IMR-90 (cell line): ENCODE measurements at regions not wholly inside any gene's neighbourhood (a gene's known extent, or its start where the extent isn't known, plus 50 kb on each side); places are given as distances from the start of the nearest gene placed in this dataset.

Experiments used
- ATAC-seq: fragments of 200-7000 bp; cut with Tn5 transposase; 2 replicates; pipeline ENCODE4 v1.9.1; 2020; ENCODE audit warnings: low read depth, mild to moderate bottlenecking, moderate library complexity
- BruUV-seq: library from RNA; stranded (reverse); fragments of 400-500 nt; replicated peaks from 2 replicates; lab custom pipeline; 2021; lab: Mats Ljungman, UMichigan
- CTCF ChIA-PET: fragments of 300-600 bp; formaldehyde crosslinking; extraction: SDS; loops from one replicate; lab custom pipeline; 2021; ENCODE audit warnings: antibody characterized with exemption; lab: Yijun Ruan, JAX
- POLR2A ChIA-PET: fragments of 300-600 bp; sonication (Branson Sonifier 250); formaldehyde crosslinking; loops from one replicate; lab custom pipeline; 2022; ENCODE audit warnings: antibody characterized with exemption; ENCODE audit not compliant: unreplicated experiment; lab: Charles Lee
- DNase-seq: peaks from one replicate; pipeline ENCODE4 v3.0.0; 2013
- H2AFZ ChIP-seq: replicated peaks from 2 replicates; pipeline ENCODE3; 2013; ENCODE audit warnings: low read length, mild to moderate bottlenecking; ENCODE audit not compliant: poor library complexity
- H2AK5ac ChIP-seq: 2 replicates; pipeline ENCODE4 v1.6.1; 2013; ENCODE audit warnings: low read depth, low read length, inconsistent platforms
- H2AK9ac ChIP-seq: replicated peaks from 2 replicates; pipeline ENCODE3; 2013; ENCODE audit warnings: mild to moderate bottlenecking, low read depth, low read length, moderate library complexity; ENCODE audit not compliant: poor library complexity
- H2BK120ac ChIP-seq: 2 replicates; pipeline ENCODE4 v1.6.1; 2013; ENCODE audit warnings: low read depth, low read length, inconsistent platforms
- H2BK15ac ChIP-seq: 3 replicates; pipeline ENCODE4 v1.6.1; 2013; ENCODE audit warnings: low read depth, low read length, inconsistent platforms
- H2BK20ac ChIP-seq: 2 replicates; pipeline ENCODE4 v1.6.1; 2013; ENCODE audit warnings: low read depth, mild to moderate bottlenecking, inconsistent platforms, low read length, moderate library complexity
- H2BK5ac ChIP-seq: 2 replicates; pipeline ENCODE4 v1.6.1; 2013; ENCODE audit warnings: mild to moderate bottlenecking, low read depth, low read length, inconsistent platforms; ENCODE audit not compliant: poor library complexity, severe bottlenecking
- H3K14ac ChIP-seq: replicated peaks from 2 replicates; pipeline ENCODE4 v1.6.1; 2013; ENCODE audit warnings: low read depth, low read length, inconsistent platforms
- H3K18ac ChIP-seq: 2 replicates; pipeline ENCODE4 v1.6.1; 2013; ENCODE audit warnings: low read depth, low read length, control low read depth
- H3K23ac ChIP-seq: 2 replicates; pipeline ENCODE4 v1.6.1; 2013; ENCODE audit warnings: low read depth, low read length, inconsistent platforms
- H3K27ac ChIP-seq: 2 replicates; pipeline ENCODE4 v1.5.1; 2013; ENCODE audit warnings: mild to moderate bottlenecking, control low read depth, low read length; ENCODE audit not compliant: insufficient read depth
- H3K27me3 ChIP-seq: 2 replicates; pipeline ENCODE4 v1.6.1; 2013; ENCODE audit warnings: low read length; ENCODE audit not compliant: control insufficient read depth, insufficient read depth
- H3K36me3 ChIP-seq: 2 replicates; pipeline ENCODE4 v1.6.1; 2013; ENCODE audit warnings: low read length, mixed read lengths; ENCODE audit not compliant: control insufficient read depth, insufficient read depth
- H3K4ac ChIP-seq: 2 replicates; pipeline ENCODE4 v1.6.1; 2013; ENCODE audit warnings: low read depth, low read length, inconsistent platforms
- H3K4me1 ChIP-seq: 2 replicates; pipeline ENCODE4 v1.6.1; 2013; ENCODE audit warnings: low read length, mixed read lengths; ENCODE audit not compliant: control insufficient read depth, insufficient read depth
- H3K4me2 ChIP-seq: 2 replicates; pipeline ENCODE4 v1.6.1; 2013; ENCODE audit warnings: low read depth, mild to moderate bottlenecking, control low read depth, low read length, moderate library complexity
- H3K4me3 ChIP-seq: 2 replicates; pipeline ENCODE4 v1.5.1; 2013; ENCODE audit warnings: low read depth, mild to moderate bottlenecking, control low read depth, low read length, moderate library complexity; ENCODE audit not compliant: insufficient read depth
- H3K56ac ChIP-seq: 2 replicates; pipeline ENCODE4 v1.6.1; 2013; ENCODE audit warnings: low read length, inconsistent platforms; ENCODE audit not compliant: insufficient read depth; ENCODE audit errors: extremely low read depth
- H3K79me1 ChIP-seq, 2 experiments: 2 replicates each; pipeline ENCODE4 v1.6.1; 2013; ENCODE audit warnings: low read length in 2 of 2, inconsistent platforms in 1 of 2, low read depth in 1 of 2
- H3K9ac ChIP-seq: 2 replicates; pipeline ENCODE4 v1.6.1; 2013; ENCODE audit warnings: low read depth, low read length, control low read depth
- H3K9me1 ChIP-seq: 2 replicates; pipeline ENCODE4 v1.6.1; 2013; ENCODE audit warnings: low read length, inconsistent platforms; ENCODE audit not compliant: insufficient read depth
- H3K9me3 ChIP-seq: 2 replicates; pipeline ENCODE4 v1.6.1; 2013; ENCODE audit warnings: low read length; ENCODE audit not compliant: control insufficient read depth, insufficient read depth
- H4K20me1 ChIP-seq: 2 replicates; pipeline ENCODE4 v1.6.1; 2013; ENCODE audit warnings: low read length, inconsistent platforms; ENCODE audit not compliant: insufficient read depth
- H4K5ac ChIP-seq: 2 replicates; pipeline ENCODE4 v1.6.1; 2013; ENCODE audit warnings: mild to moderate bottlenecking, low read depth, low read length, control low read depth
- H4K8ac ChIP-seq, 2 experiments: 2 replicates each; pipeline ENCODE4 v1.6.1; 2013; ENCODE audit warnings: low read depth in 2 of 2, low read length in 2 of 2, control low read depth in 1 of 2, inconsistent platforms in 1 of 2
- H4K91ac ChIP-seq: 2 replicates; pipeline ENCODE4 v1.6.1; 2013; ENCODE audit warnings: low read depth, low read length, inconsistent platforms; ENCODE audit not compliant: insufficient read depth
- BHLHE40 ChIP-seq: fragments of 150-350 bp; IDR thresholded peaks from 2 replicates; pipeline ENCODE4 v1.6.1; 2016; ENCODE audit warnings: mild to moderate bottlenecking, low read depth, low read length
- FOS ChIP-seq: fragments of 150-350 bp; IDR thresholded peaks from 2 replicates; pipeline ENCODE4 v1.6.1; 2016; ENCODE audit warnings: low read depth, low read length
- MAFK ChIP-seq: IDR thresholded peaks from 2 replicates; pipeline ENCODE4 v1.6.1; 2012; ENCODE audit warnings: low read depth, low read length, improper control_type of control experiment
- POLR2A ChIP-seq: IDR thresholded peaks from 2 replicates; pipeline ENCODE4 v1.6.1; 2012; ENCODE audit warnings: mild to moderate bottlenecking, low read depth, low read length
- RCOR1 ChIP-seq: IDR thresholded peaks from 2 replicates; pipeline ENCODE4 v1.6.1; 2012; ENCODE audit warnings: mild to moderate bottlenecking, low read length, improper control_type of control experiment; ENCODE audit not compliant: insufficient replicate concordance
- WGBS, 2 experiments: methylation state at CpG; one replicate each; pipeline versions ENCODE4 v1.1.5 to v1.1.7; 2013; ENCODE audit warnings: missing lambda C conversion rate in 2 of 2; ENCODE audit not compliant: insufficient read length in 1 of 2; ENCODE audit errors: extremely low coverage in 2 of 2; 5-methylcytosine and 5-hydroxymethylcytosine counted together
- dilution Hi-C: fragments of 300-500 bp; cut with HindIII; formaldehyde crosslinking; loops from one replicate; pipeline ENCODE4 v1.14.3; 2018; ENCODE audit warnings: low sequenced_read_pairs; ENCODE audit not compliant: unreplicated experiment
- in situ Hi-C: fragments of 300-500 bp; cut with MboI; formaldehyde crosslinking; loops from 3 replicates; pipeline ENCODE4 v1.14.3; 2019; ENCODE audit warnings: low sequenced_read_pairs, inconsistent platforms, mixed read lengths
- intact Hi-C: fragments of 100-400 bp; cut with micrococcal nuclease; formaldehyde crosslinking; loops from 2 replicates; pipeline ENCODE4 v1.10.0; 2022
- TF ChIP-seq, protein P1 (sequence below): fragments of 150-350 bp; IDR thresholded peaks from 2 replicates; pipeline ENCODE4 v1.6.1; 2017; ENCODE audit warnings: mild to moderate bottlenecking, antibody characterized with exemption, low read length, low read depth
- TF ChIP-seq, protein P2 (sequence below): conservative IDR thresholded peaks from 2 replicates; pipeline ENCODE4 v1.5.1; 2012; ENCODE audit warnings: mild to moderate bottlenecking, low read depth, low read length, improper control_type of control experiment
- TF ChIP-seq, protein P3 (sequence below): fragments of 150-350 bp; IDR thresholded peaks from 2 replicates; pipeline ENCODE4 v1.6.1; 2016; ENCODE audit warnings: low read depth, mild to moderate bottlenecking, low read length, moderate library complexity, borderline replicate concordance

DNA sequence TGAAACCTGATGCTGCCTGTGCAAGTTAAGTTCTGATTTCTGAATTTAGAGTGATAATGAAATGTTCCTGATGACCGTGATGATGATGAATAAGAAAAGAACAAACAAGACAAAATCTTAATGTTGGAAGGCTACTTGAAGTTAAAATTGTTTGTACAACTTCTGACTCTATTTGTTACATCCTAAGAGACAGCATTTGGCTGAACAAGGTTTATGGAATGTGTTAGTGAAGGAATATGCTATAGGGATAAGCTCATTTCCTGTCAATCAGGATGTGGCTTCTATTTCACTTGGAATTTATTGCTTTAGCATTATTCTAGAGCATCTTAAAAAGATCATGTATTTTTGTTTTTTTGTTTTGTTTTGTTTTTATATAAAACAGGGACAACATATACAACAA, 267.5 kb downstream of the FAT4 start:
- Histone ChIP-seq H3K4ac (no peak overlapping the region), H3K9me3 (no peaks in the 10 kb centered on the region), H4K5ac (no peak overlapping the region), H3K9ac (no peak overlapping the region), H2BK20ac (no peak overlapping the region), H2AK9ac (no peak overlapping the region), H4K8ac (no peak overlapping the region), H3K27ac (no peak overlapping the region), H4K91ac (no peak overlapping the region), H3K36me3 (no peaks in the 10 kb centered on the region), H3K4me2 (peak overlapping the region; percentile 59; the same call in 1 of the 2 replicates), H3K56ac (no peak overlapping the region), H3K23ac (no peak overlapping the region), H3K18ac (no peak overlapping the region), H3K4me1 (peaks cover 3% of the 10 kb centered on the region; the same call in 1 of the 2 replicates), H3K14ac (no peak overlapping the region), H3K27me3 (no peaks in the 10 kb centered on the region), H3K79me1 (no peaks in the 10 kb centered on the region), H2AK5ac (no peak overlapping the region), H2AFZ (no peak overlapping the region), H2BK120ac (no peak overlapping the region), H2BK15ac (no peak overlapping the region), H3K4me3 (no peak overlapping the region), H4K20me1 (no peaks in the 10 kb centered on the region), H2BK5ac (no peak overlapping the region), H3K9me1 (no peaks in the 10 kb centered on the region)
- BruUV-seq: no TSS peak
- ChIA-PET CTCF (no interaction called here), POLR2A (no interaction called here)
- DNase-seq (peak; percentile 30), ATAC-seq (peak; percentile 40; the same call in 1 of the 2 replicates)
- in situ Hi-C loops (no loop called here), intact Hi-C loops (no loop called here), dilution Hi-C loops (no loop called here)
- no CpG with 5 or more reads among the region's 1 CpG for WGBS, 2 experiments
- no peak for TF ChIP-seq FOS
- TF ChIP-seq, protein P1, sequence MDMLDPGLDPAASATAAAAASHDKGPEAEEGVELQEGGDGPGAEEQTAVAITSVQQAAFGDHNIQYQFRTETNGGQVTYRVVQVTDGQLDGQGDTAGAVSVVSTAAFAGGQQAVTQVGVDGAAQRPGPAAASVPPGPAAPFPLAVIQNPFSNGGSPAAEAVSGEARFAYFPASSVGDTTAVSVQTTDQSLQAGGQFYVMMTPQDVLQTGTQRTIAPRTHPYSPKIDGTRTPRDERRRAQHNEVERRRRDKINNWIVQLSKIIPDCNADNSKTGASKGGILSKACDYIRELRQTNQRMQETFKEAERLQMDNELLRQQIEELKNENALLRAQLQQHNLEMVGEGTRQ: no peak
- TF ChIP-seq, protein P2, sequence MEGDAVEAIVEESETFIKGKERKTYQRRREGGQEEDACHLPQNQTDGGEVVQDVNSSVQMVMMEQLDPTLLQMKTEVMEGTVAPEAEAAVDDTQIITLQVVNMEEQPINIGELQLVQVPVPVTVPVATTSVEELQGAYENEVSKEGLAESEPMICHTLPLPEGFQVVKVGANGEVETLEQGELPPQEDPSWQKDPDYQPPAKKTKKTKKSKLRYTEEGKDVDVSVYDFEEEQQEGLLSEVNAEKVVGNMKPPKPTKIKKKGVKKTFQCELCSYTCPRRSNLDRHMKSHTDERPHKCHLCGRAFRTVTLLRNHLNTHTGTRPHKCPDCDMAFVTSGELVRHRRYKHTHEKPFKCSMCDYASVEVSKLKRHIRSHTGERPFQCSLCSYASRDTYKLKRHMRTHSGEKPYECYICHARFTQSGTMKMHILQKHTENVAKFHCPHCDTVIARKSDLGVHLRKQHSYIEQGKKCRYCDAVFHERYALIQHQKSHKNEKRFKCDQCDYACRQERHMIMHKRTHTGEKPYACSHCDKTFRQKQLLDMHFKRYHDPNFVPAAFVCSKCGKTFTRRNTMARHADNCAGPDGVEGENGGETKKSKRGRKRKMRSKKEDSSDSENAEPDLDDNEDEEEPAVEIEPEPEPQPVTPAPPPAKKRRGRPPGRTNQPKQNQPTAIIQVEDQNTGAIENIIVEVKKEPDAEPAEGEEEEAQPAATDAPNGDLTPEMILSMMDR: no peak
- TF ChIP-seq BHLHE40: no peak
- TF ChIP-seq MAFK: no peak
- TF ChIP-seq, protein P3, sequence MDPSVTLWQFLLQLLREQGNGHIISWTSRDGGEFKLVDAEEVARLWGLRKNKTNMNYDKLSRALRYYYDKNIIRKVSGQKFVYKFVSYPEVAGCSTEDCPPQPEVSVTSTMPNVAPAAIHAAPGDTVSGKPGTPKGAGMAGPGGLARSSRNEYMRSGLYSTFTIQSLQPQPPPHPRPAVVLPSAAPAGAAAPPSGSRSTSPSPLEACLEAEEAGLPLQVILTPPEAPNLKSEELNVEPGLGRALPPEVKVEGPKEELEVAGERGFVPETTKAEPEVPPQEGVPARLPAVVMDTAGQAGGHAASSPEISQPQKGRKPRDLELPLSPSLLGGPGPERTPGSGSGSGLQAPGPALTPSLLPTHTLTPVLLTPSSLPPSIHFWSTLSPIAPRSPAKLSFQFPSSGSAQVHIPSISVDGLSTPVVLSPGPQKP: no peak
- no peak for TF ChIP-seq RCOR1
- no peak for TF ChIP-seq POLR2A
